GM06990 (cell line): ENCODE measurements at regions not wholly inside any gene's neighbourhood (a gene's known extent, or its start where the extent isn't known, plus 50 kb on each side); places are given as distances from the start of the nearest gene placed in this dataset.
"Not testable (repeated sequence)": the region's sequence is repeated elsewhere in the genome, so short reads cannot be mapped to it uniquely, and the experiment has no call there.

Experiments
- DNase-seq: peaks from one replicate; pipeline ENCODE4 v3.0.0-alpha.2; 2011; ENCODE audit not compliant: insufficient read length; ENCODE audit errors: extremely low read depth
- H3K27me3 ChIP-seq: replicated peaks from 2 replicates; pipeline ENCODE4 v1.6.0; 2011; ENCODE audit warnings: low read length; ENCODE audit not compliant: control insufficient read depth, insufficient read depth
- H3K36me3 ChIP-seq: 2 replicates; pipeline ENCODE4 v1.5.1; 2011; ENCODE audit warnings: low read length; ENCODE audit not compliant: control insufficient read depth, insufficient read depth
- H3K4me3 ChIP-seq: replicated peaks from 2 replicates; pipeline ENCODE4 v1.5.1; 2011; ENCODE audit warnings: low read depth, mild to moderate bottlenecking, control low read depth, low read length
- TF ChIP-seq, protein P1 (sequence below): IDR thresholded peaks from 2 replicates; pipeline ENCODE4 v1.5.1; 2011; ENCODE audit warnings: low read length, control low read depth, mild to moderate bottlenecking, inconsistent platforms; ENCODE audit not compliant: insufficient read depth, poor library complexity, severe bottlenecking

DNA sequence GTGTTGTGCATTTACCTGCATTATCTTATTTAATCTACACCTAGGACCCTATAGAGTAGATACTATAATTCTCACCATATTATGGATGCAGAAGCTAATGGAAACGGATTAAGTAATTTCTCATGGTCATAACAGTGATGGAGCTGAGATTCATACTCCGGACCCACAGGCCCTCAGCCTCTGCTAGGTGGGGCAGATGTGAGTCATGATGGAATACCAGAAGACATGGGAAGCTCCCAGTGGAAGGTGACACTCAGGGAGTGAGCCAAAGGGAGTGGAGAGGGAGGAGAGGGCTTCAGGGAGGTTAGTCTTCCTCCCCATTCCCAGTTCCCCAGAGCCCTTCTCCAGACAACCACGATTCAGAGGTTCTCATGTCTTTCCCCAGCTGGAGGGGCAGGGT lies 65.2 kb upstream of the GPR6 start:
- DNase-seq, result no peak
- no peaks in the 10 kb centered on the region for H3K36me3 ChIP-seq
- no peaks in the 10 kb centered on the region; the same call in none of the 2 replicates for H3K27me3 ChIP-seq
- H3K4me3 ChIP-seq, result no peak overlapping the region
- TF ChIP-seq, protein P1, sequence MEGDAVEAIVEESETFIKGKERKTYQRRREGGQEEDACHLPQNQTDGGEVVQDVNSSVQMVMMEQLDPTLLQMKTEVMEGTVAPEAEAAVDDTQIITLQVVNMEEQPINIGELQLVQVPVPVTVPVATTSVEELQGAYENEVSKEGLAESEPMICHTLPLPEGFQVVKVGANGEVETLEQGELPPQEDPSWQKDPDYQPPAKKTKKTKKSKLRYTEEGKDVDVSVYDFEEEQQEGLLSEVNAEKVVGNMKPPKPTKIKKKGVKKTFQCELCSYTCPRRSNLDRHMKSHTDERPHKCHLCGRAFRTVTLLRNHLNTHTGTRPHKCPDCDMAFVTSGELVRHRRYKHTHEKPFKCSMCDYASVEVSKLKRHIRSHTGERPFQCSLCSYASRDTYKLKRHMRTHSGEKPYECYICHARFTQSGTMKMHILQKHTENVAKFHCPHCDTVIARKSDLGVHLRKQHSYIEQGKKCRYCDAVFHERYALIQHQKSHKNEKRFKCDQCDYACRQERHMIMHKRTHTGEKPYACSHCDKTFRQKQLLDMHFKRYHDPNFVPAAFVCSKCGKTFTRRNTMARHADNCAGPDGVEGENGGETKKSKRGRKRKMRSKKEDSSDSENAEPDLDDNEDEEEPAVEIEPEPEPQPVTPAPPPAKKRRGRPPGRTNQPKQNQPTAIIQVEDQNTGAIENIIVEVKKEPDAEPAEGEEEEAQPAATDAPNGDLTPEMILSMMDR, result no peak

DNA sequence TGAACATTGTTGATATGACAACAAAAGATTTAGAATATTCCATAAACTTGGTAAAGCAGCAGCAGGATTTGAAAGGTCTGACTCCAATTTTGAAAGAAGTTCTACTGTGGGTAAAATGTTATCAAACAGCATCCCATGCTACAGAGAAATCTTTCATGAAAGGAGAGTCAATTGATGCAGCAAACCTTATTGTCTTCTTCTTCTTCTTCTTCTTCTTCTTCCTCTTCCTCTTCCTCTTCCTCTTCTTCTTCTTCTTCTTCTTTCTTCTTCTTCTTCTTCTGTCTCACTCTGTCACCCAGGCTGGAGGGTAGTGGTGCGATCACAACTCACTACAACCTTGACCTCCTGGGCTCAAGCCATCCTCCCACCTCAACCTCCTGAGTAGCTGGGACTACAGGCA lies 62.4 kb upstream of the GPR6 start:
- not testable (repeated sequence) for H3K27me3 ChIP-seq, H3K36me3 ChIP-seq, H3K4me3 ChIP-seq, DNase-seq

GRCh38 chr6:109916759-109917158 lies 61.4 kb upstream of the GPR6 start:
- no peak for DNase-seq
- H3K36me3 ChIP-seq, result no peaks in the 10 kb centered on the region
- no peaks in the 10 kb centered on the region; the same call in none of the 2 replicates for H3K27me3 ChIP-seq
- no peak overlapping the region for H3K4me3 ChIP-seq
- TF ChIP-seq, protein P1, result no peak

- H3K4me3 ChIP-seq, result no peak overlapping the region
- no peaks in the 10 kb centered on the region; the same call in 1 of the 2 replicates for H3K27me3 ChIP-seq
- TF ChIP-seq, protein P1, result no peak
- H3K36me3 ChIP-seq, result no peaks in the 10 kb centered on the region
- no peak for DNase-seq
These were observed 59.9 kb upstream of the GPR6 start for GRCh38 chr6:109918227-109918626.

GRCh38 chr6:109920911-109921310 lies 57.2 kb upstream of the GPR6 start:
- TF ChIP-seq, protein P1, result no peak
- Histone ChIP-seq H3K4me3 (no peak overlapping the region), H3K36me3 (no peaks in the 10 kb centered on the region), H3K27me3 (no peaks in the 10 kb centered on the region; the same call in 1 of the 2 replicates)
- DNase-seq, result no peak

DNA sequence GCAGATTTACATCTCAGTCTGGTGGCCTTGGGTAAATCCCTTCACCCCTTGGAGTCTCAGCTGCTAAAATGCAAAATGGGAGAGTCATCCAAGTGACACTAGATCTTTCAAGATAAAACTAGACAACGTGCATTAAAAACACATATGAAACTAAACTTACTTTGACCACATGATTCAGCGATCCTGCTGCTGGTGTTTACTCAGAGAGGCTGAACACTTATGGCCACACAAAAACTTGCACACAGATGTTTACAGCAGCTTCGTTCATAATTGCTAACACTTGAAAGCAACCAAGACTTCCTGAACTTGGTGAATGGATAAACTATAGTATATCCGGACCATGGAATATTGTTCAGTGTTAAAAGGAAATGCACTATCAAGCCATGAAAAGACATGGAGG lies 55.3 kb upstream of the GPR6 start:
- H3K4me3 ChIP-seq, result no peak overlapping the region
- TF ChIP-seq, protein P1, result no peak
- no peaks in the 10 kb centered on the region for H3K36me3 ChIP-seq
- no peak for DNase-seq
- no peaks in the 10 kb centered on the region; the same call in 1 of the 2 replicates for H3K27me3 ChIP-seq
